HepG2 (cell line): ENCODE measurements at regions not wholly inside any gene's neighbourhood (a gene's known extent, or its start where the extent isn't known, plus 50 kb on each side); places are given as distances from the start of the nearest gene placed in this dataset.

Source experiments
- ATAC-seq: fragments of 200-7000 bp; cut with Tn5 transposase; 3 replicates; pipeline ENCODE4 v1.9.1; 2020; ENCODE audit warnings: mild to moderate bottlenecking, moderate library complexity
- BruUV-seq: library from RNA; stranded (reverse); fragments of 400-500 nt; replicated peaks from 2 replicates; lab custom pipeline; 2021; lab: Mats Ljungman, UMichigan
- CTCF ChIA-PET: fragments of 300-600 bp; formaldehyde crosslinking; extraction: SDS; loops from one replicate; lab custom pipeline; 2021; ENCODE audit warnings: low total read pairs, inconsistent platforms, low intra/inter-chr PET ratio; lab: Yijun Ruan, JAX
- POLR2A ChIA-PET: fragments of 350-600 bp; sonication (Branson Sonifier 250); formaldehyde crosslinking; loops from one replicate; lab custom pipeline; 2020; ENCODE audit warnings: antibody characterized with exemption, inconsistent platforms; lab: Yijun Ruan, JAX
- DNase-seq: peaks from one replicate; pipeline ENCODE4 v3.0.0-alpha.2; 2015; ENCODE audit warnings: low spot score
- FAIRE-seq: peaks from 3 replicates; lab custom pipeline; 2011; peaks lifted over from hg19 to GRCh38; lab: Jason Lieb, UNC
- H2AFZ ChIP-seq: one replicate; pipeline ENCODE4 v1.6.1; 2011; ENCODE audit warnings: low read length, inconsistent platforms
- H3K27ac ChIP-seq: fragments of 300-600 bp; 3 replicates; pipeline ENCODE4 v1.8.0; 2011; ENCODE audit warnings: mixed run types, mild to moderate bottlenecking, mixed read lengths, low read length, inconsistent platforms; ENCODE audit not compliant: insufficient read depth; ENCODE audit errors: extremely low read length
- H3K27me3 ChIP-seq, 2 experiments: fragments of 200-600 bp in 1 of 2; 2 replicates in 1 of 2; 3 replicates in 1 of 2; pipeline versions ENCODE4 v1.6.0 to v1.8.0; 2011; ENCODE audit warnings: low read length in 2 of 2, mild to moderate bottlenecking in 2 of 2, moderate library complexity in 2 of 2, inconsistent platforms in 1 of 2; ENCODE audit not compliant: insufficient read depth in 2 of 2, control insufficient read depth in 1 of 2
- H3K36me3 ChIP-seq, 2 experiments: fragments of 200-600 bp in 1 of 2; replicated peaks in 1 of 2; 2 replicates in 1 of 2; 3 replicates in 1 of 2; pipeline versions ENCODE4 v1.5.1 to v1.8.0; 2011; ENCODE audit warnings: low read length in 2 of 2, inconsistent platforms in 1 of 2; ENCODE audit not compliant: insufficient read depth in 2 of 2, control insufficient read depth in 1 of 2
- H3K4me1 ChIP-seq: 2 replicates; pipeline ENCODE4 v1.5.1; 2012; ENCODE audit warnings: low read length, inconsistent platforms; ENCODE audit not compliant: insufficient read depth
- H3K4me2 ChIP-seq: 2 replicates; pipeline ENCODE4 v1.6.0; 2011; ENCODE audit warnings: low read depth, low read length, inconsistent platforms
- H3K4me3 ChIP-seq, 3 experiments: fragments of 200-600 bp in 1 of 3; sonication (generic), shearing (Covaris generic) in 1 of 3; replicated peaks in 1 of 3; 2 replicates each; pipeline ENCODE4 v1.5.1; 2011 to 2016; ENCODE audit warnings: low read length in 3 of 3, inconsistent platforms in 2 of 3, low read depth in 2 of 3, mild to moderate bottlenecking in 2 of 3, control low read depth in 1 of 3, mixed read lengths in 1 of 3; ENCODE audit not compliant: insufficient read depth in 1 of 3
- H3K79me2 ChIP-seq: one replicate; pipeline ENCODE4 v1.6.1; 2011; ENCODE audit warnings: low read length, inconsistent platforms; ENCODE audit not compliant: insufficient read depth
- H3K9ac ChIP-seq: 2 replicates; pipeline ENCODE4 v1.6.0; 2011; ENCODE audit warnings: mild to moderate bottlenecking, low read depth, low read length, inconsistent platforms; ENCODE audit not compliant: insufficient read depth
- H3K9me3 ChIP-seq: 2 replicates; pipeline ENCODE4 v1.5.1; 2012; ENCODE audit warnings: mild to moderate bottlenecking, low read length
- H4K20me1 ChIP-seq: 2 replicates; pipeline ENCODE4 v1.6.0; 2011; ENCODE audit warnings: inconsistent platforms, mild to moderate bottlenecking, low read length, moderate library complexity; ENCODE audit not compliant: insufficient read depth
- HOXA7 ChIP-seq: sonication (generic); formaldehyde crosslinking; IDR thresholded peaks from 2 replicates; pipeline ENCODE4 v1.8.1; 2022; ENCODE audit warnings: mild to moderate bottlenecking, missing genetic modification reagents, moderate library complexity
- MAZ ChIP-seq, 2 experiments: sonication (generic) in 1 of 2; formaldehyde crosslinking in 1 of 2; IDR thresholded peaks; 2 replicates each; pipeline versions ENCODE4 v1.5.0 to v1.6.1; 2012 to 2020; ENCODE audit warnings: low read depth in 2 of 2, mild to moderate bottlenecking in 2 of 2, borderline replicate concordance in 1 of 2, improper control_type of control experiment in 1 of 2, low read length in 1 of 2, missing genetic modification reagents in 1 of 2, moderate library complexity in 1 of 2
- POLR2AphosphoS2 ChIP-seq: IDR thresholded peaks from 2 replicates; pipeline ENCODE4 v1.6.1; 2011; ENCODE audit warnings: low read depth, low read length, improper control_type of control experiment
- ZNF629 ChIP-seq: sonication (generic); formaldehyde crosslinking; conservative IDR thresholded peaks from 2 replicates; pipeline ENCODE4 v1.5.0; 2020; ENCODE audit warnings: missing genetic modification reagents
- WGBS: methylation state at CpG from one replicate; pipeline ENCODE4 v1.1.6; 2017; ENCODE audit warnings: low lambda C conversion rate; 5-methylcytosine and 5-hydroxymethylcytosine counted together
- in situ Hi-C: cut with HindIII; loops from 2 replicates; pipeline ENCODE4 v1.10.0; 2017; ENCODE audit warnings: low pct_unique_long_range_greater_than_20kb; ENCODE audit not compliant: extremely low pct_ligation_motif_present
- intact Hi-C: fragments of 100-400 bp; cut with micrococcal nuclease; formaldehyde crosslinking; loops from one replicate; pipeline ENCODE4 v1.10.0; 2022; ENCODE audit not compliant: unreplicated experiment
- TF ChIP-seq, protein P1 (sequence below): sonication (generic); formaldehyde crosslinking; IDR thresholded peaks from 2 replicates; pipeline ENCODE4 v1.9.0; 2021; ENCODE audit warnings: missing genetic modification reagents, borderline replicate concordance
- TF ChIP-seq, protein P2 (sequence below): sonication (generic); formaldehyde crosslinking; IDR thresholded peaks from 2 replicates; pipeline ENCODE4 v1.4.0; 2020; ENCODE audit warnings: mild to moderate bottlenecking, missing genetic modification reagents
- TF ChIP-seq, protein P3 (sequence below): sonication (generic); formaldehyde crosslinking; IDR thresholded peaks from 2 replicates; pipeline ENCODE4 v1.4.0; 2020; ENCODE audit warnings: missing genetic modification reagents, borderline replicate concordance
- TF ChIP-seq, protein P4 (sequence below): sonication (generic); formaldehyde crosslinking; IDR thresholded peaks from 2 replicates; pipeline ENCODE4 v1.5.0; 2020; ENCODE audit warnings: missing genetic modification reagents, mild to moderate bottlenecking, borderline replicate concordance
- TF ChIP-seq, protein P5 (sequence below): sonication (generic); formaldehyde crosslinking; IDR thresholded peaks from 2 replicates; pipeline ENCODE4 v1.5.1; 2020; ENCODE audit warnings: missing genetic modification reagents, mild to moderate bottlenecking, borderline replicate concordance

DNA sequence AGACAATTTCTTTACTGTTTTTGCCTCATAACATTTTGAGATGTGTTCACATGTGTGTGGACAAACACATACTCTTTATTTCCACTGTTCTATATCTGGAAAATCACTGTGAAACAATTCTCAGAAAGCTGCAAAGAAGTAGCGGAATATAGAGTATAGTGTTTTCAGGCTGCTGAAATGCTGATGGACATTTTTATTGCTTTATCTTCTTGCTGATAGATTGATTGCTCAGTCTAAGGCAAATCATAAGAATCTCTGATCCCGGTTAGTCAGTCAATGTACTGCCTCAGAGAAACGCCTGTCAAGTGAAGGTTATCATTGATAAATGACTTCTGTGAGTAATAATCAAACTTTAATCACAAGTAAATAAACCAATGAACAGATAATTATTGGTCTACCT, 364.9 kb upstream of the CTNND2 start:
- H3K4me1 ChIP-seq, result no peaks in the 10 kb centered on the region
- H3K27ac ChIP-seq, result no peak overlapping the region
- TF ChIP-seq HOXA7 (CRISPR knock-in tag) (no peak), POLR2AphosphoS2 (no peak), MAZ (IDR thresholded peaks at IDR 0.05; ENCODE audit: borderline replicate concordance, low read depth, low read length) (no peak), MAZ (CRISPR knock-in tag; IDR thresholded peaks at IDR 0.05; ENCODE audit: low read depth) (no peak), ZNF629 (CRISPR knock-in tag) (no peak)
- TF ChIP-seq, protein P1, sequence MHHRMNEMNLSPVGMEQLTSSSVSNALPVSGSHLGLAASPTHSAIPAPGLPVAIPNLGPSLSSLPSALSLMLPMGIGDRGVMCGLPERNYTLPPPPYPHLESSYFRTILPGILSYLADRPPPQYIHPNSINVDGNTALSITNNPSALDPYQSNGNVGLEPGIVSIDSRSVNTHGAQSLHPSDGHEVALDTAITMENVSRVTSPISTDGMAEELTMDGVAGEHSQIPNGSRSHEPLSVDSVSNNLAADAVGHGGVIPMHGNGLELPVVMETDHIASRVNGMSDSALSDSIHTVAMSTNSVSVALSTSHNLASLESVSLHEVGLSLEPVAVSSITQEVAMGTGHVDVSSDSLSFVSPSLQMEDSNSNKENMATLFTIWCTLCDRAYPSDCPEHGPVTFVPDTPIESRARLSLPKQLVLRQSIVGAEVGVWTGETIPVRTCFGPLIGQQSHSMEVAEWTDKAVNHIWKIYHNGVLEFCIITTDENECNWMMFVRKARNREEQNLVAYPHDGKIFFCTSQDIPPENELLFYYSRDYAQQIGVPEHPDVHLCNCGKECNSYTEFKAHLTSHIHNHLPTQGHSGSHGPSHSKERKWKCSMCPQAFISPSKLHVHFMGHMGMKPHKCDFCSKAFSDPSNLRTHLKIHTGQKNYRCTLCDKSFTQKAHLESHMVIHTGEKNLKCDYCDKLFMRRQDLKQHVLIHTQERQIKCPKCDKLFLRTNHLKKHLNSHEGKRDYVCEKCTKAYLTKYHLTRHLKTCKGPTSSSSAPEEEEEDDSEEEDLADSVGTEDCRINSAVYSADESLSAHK, result no peak
- TF ChIP-seq, protein P2, sequence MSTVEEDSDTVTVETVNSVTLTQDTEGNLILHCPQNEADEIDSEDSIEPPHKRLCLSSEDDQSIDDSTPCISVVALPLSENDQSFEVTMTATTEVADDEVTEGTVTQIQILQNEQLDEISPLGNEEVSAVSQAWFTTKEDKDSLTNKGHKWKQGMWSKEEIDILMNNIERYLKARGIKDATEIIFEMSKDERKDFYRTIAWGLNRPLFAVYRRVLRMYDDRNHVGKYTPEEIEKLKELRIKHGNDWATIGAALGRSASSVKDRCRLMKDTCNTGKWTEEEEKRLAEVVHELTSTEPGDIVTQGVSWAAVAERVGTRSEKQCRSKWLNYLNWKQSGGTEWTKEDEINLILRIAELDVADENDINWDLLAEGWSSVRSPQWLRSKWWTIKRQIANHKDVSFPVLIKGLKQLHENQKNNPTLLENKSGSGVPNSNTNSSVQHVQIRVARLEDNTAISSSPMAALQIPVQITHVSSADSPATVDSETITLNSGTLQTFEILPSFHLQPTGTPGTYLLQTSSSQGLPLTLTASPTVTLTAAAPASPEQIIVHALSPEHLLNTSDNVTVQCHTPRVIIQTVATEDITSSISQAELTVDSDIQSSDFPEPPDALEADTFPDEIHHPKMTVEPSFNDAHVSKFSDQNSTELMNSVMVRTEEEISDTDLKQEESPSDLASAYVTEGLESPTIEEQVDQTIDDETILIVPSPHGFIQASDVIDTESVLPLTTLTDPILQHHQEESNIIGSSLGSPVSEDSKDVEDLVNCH (CRISPR knock-in tag), result no peak
- TF ChIP-seq, protein P3, sequence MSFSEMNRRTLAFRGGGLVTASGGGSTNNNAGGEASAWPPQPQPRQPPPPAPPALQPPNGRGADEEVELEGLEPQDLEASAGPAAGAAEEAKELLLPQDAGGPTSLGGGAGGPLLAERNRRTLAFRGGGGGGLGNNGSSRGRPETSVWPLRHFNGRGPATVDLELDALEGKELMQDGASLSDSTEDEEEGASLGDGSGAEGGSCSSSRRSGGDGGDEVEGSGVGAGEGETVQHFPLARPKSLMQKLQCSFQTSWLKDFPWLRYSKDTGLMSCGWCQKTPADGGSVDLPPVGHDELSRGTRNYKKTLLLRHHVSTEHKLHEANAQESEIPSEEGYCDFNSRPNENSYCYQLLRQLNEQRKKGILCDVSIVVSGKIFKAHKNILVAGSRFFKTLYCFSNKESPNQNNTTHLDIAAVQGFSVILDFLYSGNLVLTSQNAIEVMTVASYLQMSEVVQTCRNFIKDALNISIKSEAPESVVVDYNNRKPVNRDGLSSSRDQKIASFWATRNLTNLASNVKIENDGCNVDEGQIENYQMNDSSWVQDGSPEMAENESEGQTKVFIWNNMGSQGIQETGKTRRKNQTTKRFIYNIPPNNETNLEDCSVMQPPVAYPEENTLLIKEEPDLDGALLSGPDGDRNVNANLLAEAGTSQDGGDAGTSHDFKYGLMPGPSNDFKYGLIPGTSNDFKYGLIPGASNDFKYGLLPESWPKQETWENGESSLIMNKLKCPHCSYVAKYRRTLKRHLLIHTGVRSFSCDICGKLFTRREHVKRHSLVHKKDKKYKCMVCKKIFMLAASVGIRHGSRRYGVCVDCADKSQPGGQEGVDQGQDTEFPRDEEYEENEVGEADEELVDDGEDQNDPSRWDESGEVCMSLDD (CRISPR knock-in tag), result no peak
- TF ChIP-seq, protein P4, sequence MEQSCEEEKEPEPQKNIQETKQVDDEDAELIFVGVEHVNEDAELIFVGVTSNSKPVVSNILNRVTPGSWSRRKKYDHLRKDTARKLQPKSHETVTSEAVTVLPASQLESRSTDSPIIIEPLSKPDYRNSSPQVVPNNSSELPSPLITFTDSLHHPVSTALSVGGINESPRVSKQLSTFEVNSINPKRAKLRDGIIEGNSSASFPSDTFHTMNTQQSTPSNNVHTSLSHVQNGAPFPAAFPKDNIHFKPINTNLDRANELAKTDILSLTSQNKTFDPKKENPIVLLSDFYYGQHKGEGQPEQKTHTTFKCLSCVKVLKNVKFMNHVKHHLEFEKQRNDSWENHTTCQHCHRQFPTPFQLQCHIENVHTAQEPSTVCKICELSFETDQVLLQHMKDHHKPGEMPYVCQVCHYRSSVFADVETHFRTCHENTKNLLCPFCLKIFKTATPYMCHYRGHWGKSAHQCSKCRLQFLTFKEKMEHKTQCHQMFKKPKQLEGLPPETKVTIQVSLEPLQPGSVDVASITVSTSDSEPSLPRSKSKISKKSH (CRISPR knock-in tag), result no peak
- TF ChIP-seq, protein P5, sequence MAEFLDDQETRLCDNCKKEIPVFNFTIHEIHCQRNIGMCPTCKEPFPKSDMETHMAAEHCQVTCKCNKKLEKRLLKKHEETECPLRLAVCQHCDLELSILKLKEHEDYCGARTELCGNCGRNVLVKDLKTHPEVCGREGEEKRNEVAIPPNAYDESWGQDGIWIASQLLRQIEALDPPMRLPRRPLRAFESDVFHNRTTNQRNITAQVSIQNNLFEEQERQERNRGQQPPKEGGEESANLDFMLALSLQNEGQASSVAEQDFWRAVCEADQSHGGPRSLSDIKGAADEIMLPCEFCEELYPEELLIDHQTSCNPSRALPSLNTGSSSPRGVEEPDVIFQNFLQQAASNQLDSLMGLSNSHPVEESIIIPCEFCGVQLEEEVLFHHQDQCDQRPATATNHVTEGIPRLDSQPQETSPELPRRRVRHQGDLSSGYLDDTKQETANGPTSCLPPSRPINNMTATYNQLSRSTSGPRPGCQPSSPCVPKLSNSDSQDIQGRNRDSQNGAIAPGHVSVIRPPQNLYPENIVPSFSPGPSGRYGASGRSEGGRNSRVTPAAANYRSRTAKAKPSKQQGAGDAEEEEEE (CRISPR knock-in tag), result no peak
- no peak for ATAC-seq
- H3K4me3 ChIP-seq, result no peak overlapping the region
- H3K36me3 ChIP-seq, result no peaks in the 10 kb centered on the region
- in situ Hi-C loops (no loop called here), intact Hi-C loops (no loop called here)
- POLR2A ChIA-PET, result no interaction called here
- H2AFZ ChIP-seq, result no peak overlapping the region
- no peak for DNase-seq
- no peak for FAIRE-seq
- 46% methylated on average over 3 of the region's 3 CpGs for WGBS
- no peak overlapping the region for H3K9ac ChIP-seq
- H3K27me3 ChIP-seq, result no peaks in the 10 kb centered on the region
- no peaks in the 10 kb centered on the region for H3K79me2 ChIP-seq
- no peak overlapping the region for H3K4me2 ChIP-seq
- peaks cover 80% of the 10 kb centered on the region for H3K9me3 ChIP-seq
- no peaks in the 10 kb centered on the region for H4K20me1 ChIP-seq
- BruUV-seq, result no TSS peak
- CTCF ChIA-PET, result no interaction called here
